ENCODE measurements at regions not wholly inside any gene's neighbourhood (a gene's known extent, or its start where the extent isn't known, plus 50 kb on each side); places are given as distances from the start of the nearest gene placed in this dataset.

- no peak for DNase-seq (ENCODE audit: low spot score)
Observed at GRCh38 chr13:37361608-37362007, 237.0 kb downstream of the POSTN start.

GRCh38 chr13:37360556-37360955, 238.0 kb downstream of the POSTN start:
- DNase-seq (ENCODE audit: low spot score), result no peak

- no peak for DNase-seq (ENCODE audit: low spot score)
Observed at GRCh38 chr13:37357548-37357947, 241.0 kb downstream of the POSTN start.

DNA sequence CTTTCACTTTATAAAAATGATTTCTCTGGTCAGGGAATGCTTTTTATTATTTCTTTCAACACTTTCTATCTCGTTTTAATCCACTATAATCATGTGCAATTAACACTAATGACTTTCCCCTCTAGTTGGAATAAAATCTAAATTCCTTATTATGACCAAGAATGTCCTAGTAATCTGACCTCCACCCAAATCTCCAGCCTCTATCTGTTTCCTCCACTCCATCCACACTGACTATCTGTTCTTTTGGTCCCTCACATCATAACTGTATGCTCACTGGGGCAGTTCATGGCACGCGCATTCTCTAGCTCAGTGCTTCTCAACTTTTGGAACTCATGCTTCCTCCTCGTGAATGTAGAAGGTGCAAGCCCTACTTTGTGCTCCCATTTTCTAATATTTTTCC, 244.7 kb downstream of the POSTN start:
- no peak for DNase-seq (ENCODE audit: low spot score)

DNA sequence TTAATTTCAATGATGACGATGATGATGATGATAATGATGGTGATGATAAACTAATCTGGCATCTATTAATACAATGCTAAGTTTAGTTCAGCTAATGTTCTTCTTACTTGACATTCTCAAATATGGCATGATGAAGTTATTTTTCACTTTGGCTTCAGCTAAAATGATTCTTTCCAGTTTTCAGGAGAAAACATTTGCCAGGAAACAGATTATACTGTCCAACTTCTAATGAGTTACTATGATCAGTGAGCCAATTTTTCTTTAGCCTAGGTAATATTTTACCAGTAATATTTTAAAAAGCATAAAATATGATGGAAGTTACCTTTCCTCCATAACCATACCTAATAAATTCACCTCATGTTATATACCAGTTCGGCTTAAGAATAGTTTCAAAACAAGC, 245.7 kb upstream of the CSNK1A1L start:
- DNase-seq (ENCODE audit: low spot score), result no peak

GRCh38 chr13:37349916-37350315, 244.5 kb upstream of the CSNK1A1L start:
- DNase-seq (ENCODE audit: low spot score), result no peak

DNA sequence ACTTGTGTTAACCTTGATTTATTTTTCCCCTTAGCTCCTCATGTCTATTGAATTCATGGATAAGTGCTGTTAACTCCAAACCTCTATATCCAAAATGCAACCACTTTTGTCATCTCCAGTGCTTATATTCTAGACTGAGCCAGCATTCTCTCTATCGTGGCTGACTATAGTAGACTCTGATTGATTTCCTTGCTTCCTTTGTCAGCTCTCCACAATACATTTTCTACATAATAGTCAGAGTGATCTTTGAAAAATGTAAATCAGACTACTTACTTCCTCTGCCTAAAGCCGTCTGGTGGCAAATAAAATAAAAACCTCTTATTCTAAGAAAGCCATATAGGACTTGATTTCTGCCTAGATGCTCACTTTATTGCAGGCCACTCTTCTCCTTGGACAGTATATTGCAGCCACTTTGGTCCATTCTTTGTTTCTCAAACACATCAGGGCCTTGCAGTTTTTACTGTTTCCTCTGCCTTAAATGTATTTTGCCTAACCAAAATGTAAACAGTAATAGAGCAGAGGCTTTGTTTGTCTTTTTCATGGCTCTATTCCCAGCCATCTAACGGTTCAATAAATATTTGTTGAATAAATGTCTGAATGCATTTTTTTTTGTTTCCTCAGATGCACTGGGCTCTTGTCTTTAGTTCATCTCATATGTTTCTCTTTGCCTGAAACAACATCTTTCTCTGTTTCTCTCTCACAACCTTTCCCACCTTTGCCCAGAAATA, 243.6 kb upstream of the CSNK1A1L start:
- no peak for DNase-seq (ENCODE audit: low spot score)

DNA sequence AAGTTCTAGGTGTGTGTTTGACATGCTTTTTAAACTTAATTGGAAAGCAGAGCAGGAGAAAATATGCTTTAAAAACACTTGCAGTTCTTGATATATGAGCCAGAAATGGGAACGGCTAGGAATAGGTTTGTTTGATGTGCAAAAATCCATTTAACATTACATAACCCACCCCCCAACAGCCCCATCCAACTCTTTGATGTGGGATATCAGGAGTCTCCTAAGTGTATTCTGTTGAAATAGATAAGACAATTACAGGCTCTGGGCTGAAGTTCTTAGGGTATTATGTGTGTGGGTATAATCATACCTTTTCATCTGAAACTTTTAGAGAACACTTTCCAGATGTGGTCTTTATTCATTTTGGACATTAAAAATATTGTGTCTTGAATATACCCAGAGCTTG, 240.4 kb upstream of the CSNK1A1L start:
- no peak for DNase-seq (ENCODE audit: low spot score)

GRCh38 chr13:37345391-37345790, 239.9 kb upstream of the CSNK1A1L start:
- DNase-seq (ENCODE audit: low spot score), result no peak

GRCh38 chr13:37344056-37344455, 238.6 kb upstream of the CSNK1A1L start:
- no peak for DNase-seq (ENCODE audit: low spot score)

DNA sequence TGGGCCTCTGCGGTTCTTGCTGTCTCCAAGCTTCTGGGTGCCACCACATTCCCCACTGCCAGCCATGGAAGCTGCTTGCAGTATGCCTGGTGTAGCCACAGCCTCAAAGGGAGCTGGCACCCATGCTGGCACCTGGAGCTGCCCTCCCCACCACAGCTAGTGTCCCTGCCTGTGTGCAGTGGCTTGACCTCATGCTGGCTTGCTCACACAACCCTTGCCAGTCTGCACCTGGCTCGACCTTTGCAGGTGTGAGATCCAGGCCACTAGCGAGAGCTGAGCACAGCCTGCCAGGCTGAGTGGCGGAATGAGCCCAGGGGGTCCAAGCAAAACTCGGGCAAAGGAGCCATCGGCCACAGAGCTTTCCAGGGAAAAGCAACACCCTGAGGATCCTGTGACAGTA, 236.7 kb upstream of the CSNK1A1L start:
- DNase-seq (ENCODE audit: low spot score), result no peak

GRCh38 chr13:37340901-37341670, 235.6 kb upstream of the CSNK1A1L start:
- no peak for DNase-seq (ENCODE audit: low spot score)

GRCh38 chr13:37339386-37339735, 233.9 kb upstream of the CSNK1A1L start:
- no peak for DNase-seq (ENCODE audit: low spot score)

- DNase-seq (ENCODE audit: low spot score), result no peak
Observed at GRCh38 chr13:37338726-37339385, 233.4 kb upstream of the CSNK1A1L start.

- no peak for DNase-seq (ENCODE audit: low spot score)
Observed at GRCh38 chr13:37326334-37326733, 220.9 kb upstream of the CSNK1A1L start.

- DNase-seq (ENCODE audit: low spot score), result no peak
Observed at GRCh38 chr13:37319031-37319443, 213.6 kb upstream of the CSNK1A1L start.

GRCh38 chr13:37316935-37317334, 211.5 kb upstream of the CSNK1A1L start:
- no peak for DNase-seq (ENCODE audit: low spot score)

- DNase-seq (ENCODE audit: low spot score), result no peak
Observed at GRCh38 chr13:37313372-37313771, 207.9 kb upstream of the CSNK1A1L start.

GRCh38 chr13:37306778-37307544, 201.5 kb upstream of the CSNK1A1L start:
- DNase-seq (ENCODE audit: low spot score), result no peak

GRCh38 chr13:37303606-37304005, 198.1 kb upstream of the CSNK1A1L start:
- no peak for DNase-seq (ENCODE audit: low spot score)

GRCh38 chr13:37302686-37303085, 197.2 kb upstream of the CSNK1A1L start:
- no peak for DNase-seq (ENCODE audit: low spot score)

DNA sequence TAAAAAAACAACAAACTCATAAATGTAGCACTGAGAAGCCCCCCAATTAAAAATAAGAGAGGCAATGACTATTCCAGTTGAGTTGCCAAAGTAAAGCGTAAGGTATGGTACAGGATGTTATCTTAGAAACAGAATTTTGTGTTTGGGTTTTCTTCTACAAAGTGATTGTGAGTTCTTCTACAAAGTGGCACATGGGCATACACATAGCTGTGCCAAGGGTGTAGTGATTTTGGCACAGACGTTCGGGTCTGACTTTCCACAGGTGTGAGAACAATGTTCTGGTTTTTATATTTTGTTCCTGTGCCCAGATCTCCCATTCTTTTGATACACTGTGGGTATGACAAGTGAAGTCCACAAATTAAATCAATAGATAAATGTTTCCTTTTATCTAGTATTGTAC, 190.1 kb upstream of the CSNK1A1L start:
- DNase-seq (ENCODE audit: low spot score), result no peak

Measured in iPS-NIHi11 (cell line).